Stomach (tissue), 4 donors: ENCODE measurements at regions not wholly inside any gene's neighbourhood (a gene's known extent, or its start where the extent isn't known, plus 50 kb on each side); places are given as distances from the start of the nearest gene placed in this dataset.

Experiments
- CTCF ChIP-seq, 7 experiments: fragments of 450-650 bp in 4 of 7; fragments of 200-600 bp in 3 of 7; sonication (generic) in 3 of 7; IDR thresholded peaks; one replicate each; pipeline ENCODE4 v1.5.1; 2016 to 2019; ENCODE audit warnings: antibody characterized with exemption in 7 of 7, control low read depth in 2 of 7, mild to moderate bottlenecking in 1 of 7
- EP300 ChIP-seq: sonication (generic); formaldehyde crosslinking; IDR thresholded peaks from one replicate; pipeline ENCODE4 v1.6.1; 2017; ENCODE audit warnings: antibody characterized with exemption
- POLR2A ChIP-seq, 4 donors: fragments of 450-650 bp; IDR thresholded peaks; one replicate each; pipeline ENCODE4 v1.6.1; 2016; ENCODE audit warnings: antibody characterized with exemption in 4 of 4, control low read depth in 2 of 4, mild to moderate bottlenecking in 1 of 4, moderate library complexity in 1 of 4
- POLR2AphosphoS5 ChIP-seq, 3 donors: sonication (generic); formaldehyde crosslinking; IDR thresholded peaks; one replicate each; pipeline ENCODE4 v1.6.1; 2016; ENCODE audit warnings: antibody characterized with exemption in 3 of 3

- TF ChIP-seq CTCF (IDR thresholded peaks at IDR 0.05) (no peak), POLR2A (IDR thresholded peaks at IDR 0.05) (no peak), EP300 (no peak), POLR2AphosphoS5 (IDR thresholded peaks at IDR 0.05) (no peak)
These were observed 182.2 kb downstream of the INHBB start for GRCh38 chr2:120528051-120528692.
